ENCODE measurements at regions not wholly inside any gene's neighbourhood (a gene's known extent, or its start where the extent isn't known, plus 50 kb on each side); places are given as distances from the start of the nearest gene placed in this dataset.

DNA sequence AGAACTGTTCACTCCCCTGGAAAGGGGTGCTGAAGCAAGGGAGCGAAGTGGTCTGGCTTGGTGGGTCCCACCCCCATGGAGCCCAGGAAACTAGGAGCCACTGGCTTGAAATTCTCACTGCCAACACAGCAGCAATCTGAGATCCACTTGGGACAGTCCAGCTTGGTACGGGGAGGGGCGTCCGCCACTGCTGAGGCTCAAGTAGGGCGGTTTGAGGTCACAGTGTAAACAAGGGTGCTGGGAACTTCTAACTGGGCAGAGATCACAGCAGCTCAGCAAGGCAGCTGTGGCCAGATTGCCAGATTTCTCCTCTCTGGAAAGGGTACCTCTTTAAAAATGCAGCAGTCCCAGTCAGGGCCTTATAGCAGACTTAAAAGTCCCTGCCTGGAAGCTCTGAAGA is 53.9 kb upstream of the GALNTL6 start:
- DNase-seq (ENCODE audit: low spot score): no peak

DNA sequence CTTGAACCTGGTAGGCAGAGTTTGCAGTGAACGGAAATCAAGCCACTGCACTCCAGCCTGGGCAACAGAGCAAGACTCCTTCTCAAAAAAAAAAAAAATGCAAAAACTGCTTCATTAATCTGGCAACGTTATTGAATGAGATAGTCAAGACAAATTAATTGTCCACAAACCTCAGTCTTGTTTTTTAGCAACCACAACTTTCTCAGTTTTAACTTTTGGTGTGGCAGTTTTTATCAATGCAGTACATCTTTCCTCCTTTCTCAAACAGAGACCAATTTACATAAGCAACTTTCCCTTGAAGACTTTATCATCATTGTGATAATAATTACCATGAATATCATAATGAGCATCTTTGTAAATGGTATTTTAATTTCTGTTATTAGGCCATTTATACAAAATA is 61.7 kb upstream of the GALNTL6 start:
- no peak for DNase-seq (ENCODE audit: low spot score)

DNA sequence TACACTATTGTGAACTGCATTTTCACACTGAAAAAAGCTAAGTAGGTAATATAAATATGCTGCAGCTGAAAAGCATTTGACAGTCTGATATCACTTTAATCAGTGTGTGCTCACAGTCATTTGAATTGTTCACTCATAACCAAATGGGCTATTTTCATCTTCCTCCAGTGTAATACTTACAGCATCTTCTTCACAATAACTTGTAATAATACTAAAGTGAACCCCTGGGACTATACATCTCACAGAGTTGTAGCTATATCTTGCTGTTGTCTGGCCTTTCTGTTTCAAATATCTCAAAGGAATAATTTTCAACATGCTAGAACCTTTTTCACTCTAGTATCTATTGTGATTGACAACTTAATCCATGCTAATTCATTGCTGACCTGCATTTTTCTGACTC is 66.8 kb upstream of the GALNTL6 start:
- DNase-seq (ENCODE audit: low spot score): no peak

DNA sequence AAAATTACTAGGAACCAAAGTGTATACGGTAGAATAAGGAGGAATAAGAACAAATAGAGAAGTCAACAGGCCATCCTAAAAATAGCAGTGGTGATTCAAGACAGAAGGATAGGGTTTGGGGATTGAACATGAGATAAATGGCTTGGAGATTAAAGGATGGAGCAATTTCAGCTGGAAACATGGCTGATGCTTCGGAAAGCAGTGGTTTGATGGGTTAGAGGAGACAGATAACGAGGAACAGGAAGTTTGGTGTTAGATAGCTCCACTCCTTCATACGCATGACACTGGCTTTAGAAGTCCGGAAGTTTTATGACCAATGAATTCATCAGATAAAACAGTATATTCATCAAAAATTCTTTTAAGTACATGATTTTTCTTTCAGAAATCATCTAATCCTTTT is 70.8 kb upstream of the GALNTL6 start:
- DNase-seq (ENCODE audit: low spot score): no peak

DNA sequence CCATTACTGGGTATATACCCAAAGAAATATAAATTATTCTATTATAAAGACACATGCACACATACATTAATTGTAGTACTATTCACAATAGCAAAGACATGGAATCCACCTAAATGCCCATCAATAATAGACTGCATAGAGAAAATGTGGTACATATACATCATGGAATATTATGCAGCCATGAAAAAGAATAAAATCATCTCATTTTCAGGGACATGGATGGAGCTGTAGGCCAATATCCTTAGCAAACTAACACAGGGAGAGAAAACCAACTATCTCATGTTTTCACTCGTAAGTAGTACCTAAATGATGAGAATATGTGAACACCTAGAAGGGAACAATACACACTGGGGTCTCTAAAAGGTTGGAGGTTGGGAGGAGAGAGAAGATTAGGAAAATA is 86.0 kb upstream of the GALNTL6 start:
- no peak for DNase-seq (ENCODE audit: low spot score)

DNA sequence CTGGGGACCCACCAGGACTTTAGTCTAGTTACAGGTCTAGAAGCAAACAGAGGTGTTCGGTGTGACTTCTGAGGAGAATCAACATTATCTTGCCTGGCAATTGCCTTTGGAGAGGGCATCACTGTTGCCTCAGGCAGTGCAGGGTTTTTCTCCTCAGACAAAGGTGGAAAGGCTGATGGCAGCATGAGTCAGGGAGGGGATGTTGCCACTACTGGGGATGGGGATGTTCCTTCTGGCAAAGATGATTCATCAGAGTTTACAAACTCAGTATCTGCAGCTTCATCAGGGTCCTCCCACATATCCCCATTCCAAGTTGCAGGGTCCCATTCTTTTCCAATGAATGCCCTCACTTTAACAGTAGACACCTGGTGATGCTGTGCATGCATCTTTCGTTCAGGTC is 91.3 kb upstream of the GALNTL6 start:
- no peak for DNase-seq (ENCODE audit: low spot score)

DNA sequence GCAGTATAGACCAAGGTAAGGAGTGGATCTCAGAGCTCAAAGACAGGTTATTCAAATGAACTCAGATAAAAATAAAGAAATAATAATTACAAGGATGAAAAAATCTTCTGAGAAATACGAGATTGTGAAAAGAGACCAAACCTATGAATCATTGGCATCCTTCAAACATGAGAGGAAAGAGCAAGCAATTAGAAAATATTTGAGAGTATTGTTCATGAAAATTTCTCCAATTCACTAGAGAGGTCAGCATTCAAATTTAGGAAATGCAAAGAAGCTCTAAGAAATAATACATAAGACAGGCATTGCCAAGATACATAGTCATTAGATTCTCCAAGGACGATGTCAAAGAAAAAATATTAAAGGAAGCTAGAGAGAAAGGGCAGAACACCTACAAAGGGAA is 93.5 kb upstream of the GALNTL6 start:
- DNase-seq (ENCODE audit: low spot score): no peak

DNA sequence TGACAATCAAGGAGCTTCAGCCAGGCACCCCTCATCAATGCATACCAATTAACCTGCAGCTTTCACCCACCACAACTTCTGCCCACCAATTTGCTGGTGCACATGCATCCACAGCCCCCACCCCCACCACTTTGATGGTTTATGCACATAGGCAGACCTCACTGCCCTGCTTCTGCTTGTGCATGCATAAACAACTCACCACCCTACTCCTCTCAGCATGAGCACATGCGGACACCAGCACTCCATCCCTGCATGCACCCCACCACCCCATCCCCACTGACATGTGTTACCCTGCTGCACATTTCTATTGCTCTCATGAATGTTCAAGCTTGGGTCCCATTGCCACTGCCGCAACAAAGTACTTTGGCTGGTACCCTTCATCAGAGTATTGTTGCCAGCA is 94.5 kb upstream of the GALNTL6 start:
- DNase-seq (ENCODE audit: low spot score): no peak

DNA sequence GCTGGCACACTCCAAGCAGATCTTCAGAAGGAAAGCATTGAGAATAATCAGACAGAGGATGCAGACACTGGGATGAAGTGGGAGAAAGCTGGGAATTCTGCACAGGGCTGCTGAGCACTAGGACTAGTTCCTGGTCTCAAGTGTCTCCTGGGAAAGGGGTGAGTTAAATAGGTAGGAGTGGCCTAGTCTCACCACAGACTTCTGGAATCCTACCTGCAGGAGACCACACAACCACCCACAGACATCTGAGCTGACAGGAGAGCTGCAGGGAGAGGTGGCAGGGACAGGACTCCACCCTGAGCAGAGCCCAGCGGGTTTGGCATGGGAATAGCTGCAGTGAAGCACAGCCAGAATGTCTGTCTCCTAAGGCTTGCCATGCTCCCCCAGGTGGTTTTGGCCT is 95.1 kb upstream of the GALNTL6 start:
- DNase-seq (ENCODE audit: low spot score): no peak

DNA sequence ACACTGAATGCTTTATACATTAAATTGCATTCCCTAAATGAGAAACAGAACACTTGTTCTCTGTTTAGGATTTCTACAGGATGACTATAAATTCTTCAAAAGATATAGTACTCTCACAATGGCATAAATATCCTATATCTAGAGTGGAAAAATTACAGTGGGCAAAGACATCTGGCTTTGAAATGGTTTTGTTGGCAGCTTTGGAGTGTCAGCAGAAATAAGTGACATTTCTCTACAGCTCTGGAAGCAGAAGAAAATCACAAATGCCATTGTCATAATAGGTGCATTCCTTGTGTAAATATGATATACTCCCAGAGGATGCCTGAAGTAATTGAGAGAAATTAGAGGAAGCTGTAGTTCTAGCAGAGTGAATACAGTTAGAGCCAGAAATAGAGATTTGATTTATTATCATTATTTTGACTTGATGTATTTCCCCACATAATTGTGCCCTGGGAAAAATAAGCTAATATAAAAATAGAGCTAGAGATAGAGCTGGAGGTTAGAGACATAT is 95.9 kb upstream of the GALNTL6 start:
- DNase-seq (ENCODE audit: low spot score): no peak

DNA sequence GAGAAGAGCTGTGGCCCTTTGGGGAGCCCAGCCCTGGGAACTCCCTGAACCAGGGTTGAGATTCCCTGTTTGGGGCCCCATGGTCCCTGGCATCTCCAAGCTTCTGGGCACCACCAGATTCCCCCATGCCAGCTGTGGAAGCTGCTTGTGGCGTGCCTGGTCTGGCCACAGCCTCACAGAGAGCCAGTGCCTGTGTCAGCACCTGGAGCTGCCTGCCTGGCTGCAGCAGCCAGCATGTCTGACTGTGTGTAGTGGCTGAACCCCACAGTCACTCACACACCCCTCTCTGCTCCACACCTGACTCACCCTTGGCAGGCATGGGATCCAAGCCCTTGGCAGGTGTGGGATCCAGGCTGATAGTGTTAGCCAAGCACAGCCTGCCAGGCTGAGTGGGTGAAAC is 97.2 kb upstream of the GALNTL6 start:
- no peak for DNase-seq (ENCODE audit: low spot score)

DNA sequence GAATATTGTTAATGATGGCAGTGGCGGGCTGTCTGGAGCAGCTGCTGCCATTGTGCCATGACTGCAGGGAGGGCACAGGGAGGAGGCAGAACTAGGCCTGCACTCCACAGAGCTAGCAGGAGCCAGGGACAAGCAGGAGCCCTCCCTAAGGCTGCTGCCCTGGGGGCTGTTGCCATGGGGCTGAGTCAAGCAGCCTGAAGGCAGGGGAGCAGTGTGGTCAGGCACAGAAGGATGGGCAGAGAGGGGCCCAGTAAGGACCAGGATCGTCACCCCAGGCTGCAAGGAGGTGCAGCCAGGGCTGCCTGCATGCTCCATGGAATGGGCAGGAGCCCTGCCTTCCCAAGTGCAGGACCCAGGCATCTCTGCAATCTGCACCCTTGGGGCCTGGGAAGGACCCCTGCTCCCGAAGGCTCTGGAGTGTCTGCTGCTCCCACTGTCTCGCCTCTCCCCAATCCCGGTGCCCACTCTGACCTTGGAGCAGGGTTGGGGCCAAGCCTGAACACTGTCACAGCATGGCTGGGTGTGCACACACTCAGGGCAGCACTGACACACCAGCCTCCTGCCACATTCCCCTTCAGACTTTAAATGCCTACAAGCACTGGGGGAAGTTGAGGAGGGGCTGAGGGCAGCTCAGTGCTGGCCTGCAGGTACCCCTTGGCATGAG is 98.3 kb upstream of the GALNTL6 start:
- DNase-seq (ENCODE audit: low spot score): no peak

DNA sequence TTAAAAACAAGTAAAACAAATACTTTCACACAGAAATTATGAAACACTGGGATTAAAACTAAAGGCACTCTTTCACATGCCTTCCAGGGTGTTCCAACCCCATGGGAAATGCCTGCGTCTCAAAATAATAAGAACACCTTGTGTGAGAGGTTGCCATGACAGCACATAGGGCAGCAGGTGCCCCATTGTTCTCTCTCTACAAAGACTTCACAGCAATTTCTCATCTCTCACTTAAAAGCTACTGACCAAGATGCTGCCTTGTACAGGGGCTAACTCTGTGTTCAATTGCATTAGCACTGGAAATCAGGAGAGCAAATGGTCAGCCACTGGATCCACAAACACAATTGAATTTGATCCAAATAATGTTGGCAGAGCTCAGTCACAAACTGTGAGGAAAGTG is 102.5 kb upstream of the GALNTL6 start:
- DNase-seq (ENCODE audit: low spot score): no peak

DNA sequence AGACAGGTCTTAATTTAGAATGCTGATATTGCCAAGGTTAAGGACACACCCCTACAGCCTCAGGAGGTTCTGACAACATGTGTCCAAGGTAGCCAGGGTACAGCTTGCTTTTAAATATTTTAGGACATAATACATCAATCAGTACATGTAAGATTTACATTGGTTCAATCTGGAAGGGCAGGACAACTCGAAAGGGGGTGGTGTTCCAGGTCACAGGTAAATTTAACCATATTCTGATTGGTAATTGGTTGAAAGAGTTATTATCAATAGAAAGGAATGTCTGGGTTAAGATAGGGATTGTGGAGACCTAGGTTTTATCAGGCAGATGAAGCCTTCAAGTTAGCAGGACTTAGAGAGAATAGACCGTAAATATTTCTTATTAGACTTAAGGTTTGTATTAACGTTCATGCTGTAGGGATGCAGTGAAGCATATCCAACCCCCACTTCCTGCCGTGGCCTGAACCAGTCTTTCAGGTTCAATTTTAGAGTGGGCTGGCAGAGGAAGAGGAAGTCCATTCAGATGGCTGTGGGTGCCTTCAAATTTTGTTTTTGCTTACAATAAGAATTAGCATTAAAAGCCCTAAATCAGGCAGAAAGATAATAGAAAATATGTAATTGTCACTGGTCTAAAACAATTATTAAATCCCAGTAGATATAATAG is 136.5 kb upstream of the GALNTL6 start:
- no peak for DNase-seq (ENCODE audit: low spot score)

DNA sequence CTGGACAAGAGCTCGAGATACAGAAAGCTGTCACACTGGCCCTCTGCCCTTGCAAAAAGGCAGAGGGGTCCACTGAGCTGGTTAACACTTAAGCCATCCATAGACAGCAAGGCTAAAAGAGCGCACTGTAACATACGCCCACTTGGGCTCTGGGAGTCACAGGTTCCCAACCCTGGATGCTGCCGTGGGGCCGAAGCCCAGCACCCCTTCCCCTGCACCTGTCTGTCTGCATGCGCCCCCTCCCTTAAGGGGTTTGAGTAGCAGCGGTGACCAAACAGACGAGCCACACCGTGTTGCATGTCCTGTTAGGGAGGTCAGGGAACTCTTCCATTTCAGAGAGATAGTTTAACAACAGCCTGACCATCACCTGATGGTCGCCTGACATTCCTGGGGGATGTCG is 138.4 kb upstream of the GALNTL6 start:
- DNase-seq (ENCODE audit: low spot score): no peak

DNA sequence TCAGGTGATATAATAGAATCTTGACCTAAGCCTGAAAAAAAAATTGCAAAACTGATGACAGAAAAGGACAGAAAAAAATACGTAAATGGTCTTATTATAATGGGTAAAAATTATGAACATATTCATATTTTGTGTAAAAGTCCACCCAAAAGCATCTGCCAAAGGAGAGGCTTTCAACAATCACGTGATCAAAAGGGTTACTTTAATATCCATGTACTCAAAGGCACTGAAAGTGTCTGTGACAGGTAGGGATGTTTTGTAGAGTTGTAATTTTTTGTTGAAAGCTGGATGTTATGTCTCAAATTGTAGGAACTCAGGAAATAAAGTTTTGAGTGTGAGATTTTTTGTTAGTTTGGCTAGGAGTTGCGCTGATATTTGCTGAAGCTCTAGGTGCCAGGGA is 144.8 kb upstream of the GALNTL6 start:
- DNase-seq (ENCODE audit: low spot score): no peak

DNA sequence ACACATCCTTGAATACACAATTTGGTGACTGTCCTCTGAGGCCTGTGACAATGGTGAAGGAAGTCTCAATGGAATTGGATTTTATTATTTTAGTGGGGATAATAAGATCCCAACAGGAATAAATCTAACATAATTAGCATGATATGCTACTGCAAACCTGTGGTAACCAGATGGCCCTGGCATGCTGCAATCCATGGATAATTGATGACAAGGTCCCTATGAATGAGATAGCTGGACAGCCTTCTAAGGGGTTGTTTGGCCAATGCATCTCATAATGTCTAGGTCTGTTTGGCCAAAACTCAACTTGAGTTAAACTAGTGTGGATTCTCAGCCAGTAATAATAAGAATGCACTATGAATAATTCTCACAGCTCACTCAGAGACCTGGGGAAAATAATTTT is 145.3 kb upstream of the GALNTL6 start:
- no peak for DNase-seq (ENCODE audit: low spot score)

DNA sequence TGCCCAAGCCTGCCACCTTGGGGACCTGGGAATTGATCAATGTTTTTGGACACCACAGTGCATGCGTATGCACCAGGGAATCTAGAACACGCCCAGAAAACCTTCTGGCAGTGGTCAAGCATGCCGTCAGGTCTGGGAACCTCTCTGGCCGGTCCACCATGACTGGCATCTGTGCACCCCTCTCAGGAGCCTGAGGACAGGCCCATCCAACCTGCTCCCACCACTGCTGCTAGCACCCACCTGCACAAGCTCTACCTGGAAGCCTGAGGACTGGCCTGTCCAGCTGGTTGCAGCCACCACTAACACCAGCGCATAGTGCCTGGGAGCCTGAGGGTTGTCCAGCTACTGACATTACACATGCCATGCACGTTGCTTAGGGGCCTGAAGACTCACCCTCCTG is 162.1 kb upstream of the GALNTL6 start:
- no peak for DNase-seq (ENCODE audit: low spot score)

DNA sequence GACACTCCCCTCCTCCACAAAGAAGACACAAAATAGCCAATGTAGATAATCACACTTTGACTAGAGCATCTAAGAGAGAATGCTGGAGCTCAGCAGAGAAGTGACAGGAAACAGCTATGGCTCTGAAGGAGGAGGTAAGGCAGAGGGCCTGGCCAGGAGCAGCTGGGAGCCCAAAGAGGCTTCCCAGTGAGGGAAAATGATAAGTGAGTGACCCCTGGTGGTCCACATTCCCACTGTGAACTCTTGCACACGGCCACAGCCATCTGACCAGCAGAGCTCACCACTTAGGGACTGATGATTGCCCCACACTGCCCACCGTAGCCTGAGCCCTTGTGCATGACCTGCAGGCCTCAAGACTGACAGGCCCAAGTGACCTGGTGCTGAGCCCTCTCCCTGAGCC is 162.7 kb upstream of the GALNTL6 start:
- DNase-seq (ENCODE audit: low spot score): no peak

DNA sequence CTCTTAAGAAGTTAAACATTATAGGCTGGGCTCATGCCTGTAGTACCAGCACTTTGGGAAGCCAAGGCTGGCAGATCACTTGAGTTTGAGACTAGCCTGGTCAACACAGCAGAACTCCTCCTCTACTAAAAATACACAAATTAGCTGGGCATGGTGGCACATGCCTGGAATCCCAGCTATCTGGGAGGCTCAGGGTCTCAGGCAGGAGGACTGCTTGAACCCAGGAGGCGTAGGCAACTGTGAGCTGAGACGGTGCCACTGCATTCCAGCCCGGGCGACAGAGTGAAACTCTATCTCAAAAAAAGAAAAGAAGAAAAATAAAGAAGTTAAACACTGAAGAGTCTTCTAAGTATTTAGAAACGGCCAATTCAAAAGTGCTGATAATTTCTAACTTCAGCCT is 164.3 kb upstream of the GALNTL6 start:
- no peak for DNase-seq (ENCODE audit: low spot score)

DNA sequence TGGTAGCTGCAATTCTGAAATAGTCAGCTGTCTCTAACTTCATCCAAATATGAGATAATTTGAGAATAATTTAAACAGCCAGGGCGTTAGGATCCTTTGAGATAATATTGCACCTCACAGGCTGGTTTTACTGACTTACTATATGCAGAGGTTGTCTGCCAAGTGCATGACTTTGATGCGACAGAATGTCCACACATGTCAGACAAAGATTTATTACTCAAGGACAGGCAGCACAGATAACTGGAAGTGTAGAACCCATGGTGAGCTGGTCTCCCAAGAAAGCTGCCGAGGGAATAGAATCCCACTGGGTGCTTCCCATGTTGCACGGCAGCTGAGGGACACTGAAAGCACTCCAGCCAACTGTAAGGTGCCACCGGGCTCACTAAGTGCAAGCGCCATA is 166.2 kb upstream of the GALNTL6 start:
- no peak for DNase-seq (ENCODE audit: low spot score)

DNA sequence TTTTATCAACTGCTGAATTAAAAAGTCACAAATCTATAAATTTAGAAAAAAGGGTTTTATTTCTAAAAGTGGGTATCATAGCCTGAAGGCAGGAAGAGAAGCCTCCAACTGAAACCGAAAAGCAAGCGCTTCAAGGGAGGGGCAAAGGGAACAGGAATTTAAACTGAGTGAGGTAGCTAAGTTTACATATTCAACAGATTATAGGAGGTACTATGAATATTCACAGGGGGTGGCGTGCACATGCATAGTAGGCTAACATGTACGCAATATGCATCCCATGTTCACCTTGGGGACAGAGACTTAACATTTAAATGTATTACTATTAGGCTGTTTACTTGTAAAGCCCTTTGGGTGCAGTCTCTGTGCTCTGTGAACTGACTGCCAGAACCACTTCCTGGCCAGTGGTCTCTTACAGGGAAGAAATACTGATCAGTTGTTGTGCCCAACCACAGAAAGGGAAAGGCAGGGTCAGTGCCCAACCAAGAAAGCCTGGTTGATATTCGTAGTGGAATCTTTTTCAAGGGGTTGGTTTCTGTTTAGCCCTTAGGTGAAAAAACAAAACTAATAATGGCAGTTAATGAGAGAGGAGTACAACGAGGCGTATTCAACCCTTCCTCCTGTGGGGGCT is 168.7 kb upstream of the GALNTL6 start:
- no peak for DNase-seq (ENCODE audit: low spot score)

DNA sequence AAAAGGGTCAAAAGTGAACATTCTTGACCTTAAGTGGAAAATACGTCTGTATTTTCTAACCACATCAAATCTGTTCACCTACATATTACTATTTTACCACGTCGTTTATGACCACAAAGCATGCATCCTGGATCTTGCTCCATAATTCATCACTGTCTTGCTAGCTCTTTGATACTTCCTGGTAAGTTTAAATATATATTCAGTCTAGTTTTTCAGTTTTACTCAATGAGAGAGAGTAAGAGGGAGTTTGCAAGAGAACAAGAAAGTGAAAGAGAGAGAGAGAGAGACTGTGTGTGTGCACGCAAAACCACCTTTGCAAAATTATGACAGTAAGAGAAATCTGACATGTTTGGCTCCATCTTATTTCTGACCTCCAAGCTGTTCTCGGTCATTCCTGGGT is 173.7 kb upstream of the GALNTL6 start:
- DNase-seq (ENCODE audit: low spot score): no peak

DNA sequence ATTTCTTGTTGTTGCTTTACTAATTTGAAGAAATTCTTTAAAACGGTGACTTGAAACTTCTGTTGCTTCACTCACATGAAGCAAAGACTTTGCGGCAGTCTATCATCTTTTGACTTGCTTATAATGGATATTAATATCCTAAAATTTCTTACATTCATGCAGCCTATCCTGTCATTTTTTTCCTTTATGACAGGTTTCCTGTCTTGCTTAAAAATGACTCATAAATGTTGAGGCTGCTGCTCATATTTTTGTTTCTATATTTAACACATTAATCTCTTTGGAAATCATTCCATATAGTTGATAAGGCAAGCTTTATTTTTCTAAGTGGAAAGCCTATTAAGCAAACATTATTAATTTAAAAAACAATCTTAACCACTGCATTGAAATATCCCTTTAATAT is 176.6 kb upstream of the GALNTL6 start:
- DNase-seq (ENCODE audit: low spot score): no peak
